Omental fat pad (tissue), 3 donors: ENCODE measurements at regions not wholly inside any gene's neighbourhood (a gene's known extent, or its start where the extent isn't known, plus 50 kb on each side); places are given as distances from the start of the nearest gene placed in this dataset.

Experiments used
- ATAC-seq: fragments of 150-250 bp; one replicate; pipeline ENCODE4 v1.9.1; 2016; ENCODE audit warnings: mild to moderate bottlenecking, moderate library complexity; ENCODE audit not compliant: low FRiP score
- DNase-seq: peaks from one replicate; pipeline ENCODE4 v3.0.0-alpha.2; 2019; ENCODE audit warnings: low spot score
- TF ChIP-seq, protein P1 (sequence below), 3 donors: fragments of 450-650 bp; IDR thresholded peaks; one replicate each; pipeline ENCODE4 v1.5.1; 2016 to 2017; ENCODE audit warnings: antibody characterized with exemption in 3 of 3, mild to moderate bottlenecking in 3 of 3, moderate library complexity in 2 of 3

DNA sequence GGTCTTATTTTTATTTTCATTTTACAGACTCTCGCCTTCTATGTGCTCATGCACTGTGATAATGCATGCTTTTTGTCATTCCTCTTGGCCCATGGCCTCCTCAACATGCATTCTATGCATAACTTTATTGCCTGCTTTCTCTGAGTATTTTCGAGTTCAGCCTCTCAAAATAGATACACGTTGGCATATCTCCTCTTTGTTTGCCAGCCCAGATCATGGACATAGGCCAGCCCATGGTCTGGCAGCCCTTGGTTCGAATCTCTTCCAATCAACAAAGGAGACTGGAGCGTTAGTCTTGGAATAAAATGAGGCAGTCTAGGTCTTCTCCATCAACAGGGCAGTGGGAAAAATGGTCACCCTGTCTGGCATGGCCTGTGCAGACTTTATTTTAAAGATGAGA is 279.5 kb upstream of the ADAMTS16 start:
- ATAC-seq, result no peak
- TF ChIP-seq, protein P1, sequence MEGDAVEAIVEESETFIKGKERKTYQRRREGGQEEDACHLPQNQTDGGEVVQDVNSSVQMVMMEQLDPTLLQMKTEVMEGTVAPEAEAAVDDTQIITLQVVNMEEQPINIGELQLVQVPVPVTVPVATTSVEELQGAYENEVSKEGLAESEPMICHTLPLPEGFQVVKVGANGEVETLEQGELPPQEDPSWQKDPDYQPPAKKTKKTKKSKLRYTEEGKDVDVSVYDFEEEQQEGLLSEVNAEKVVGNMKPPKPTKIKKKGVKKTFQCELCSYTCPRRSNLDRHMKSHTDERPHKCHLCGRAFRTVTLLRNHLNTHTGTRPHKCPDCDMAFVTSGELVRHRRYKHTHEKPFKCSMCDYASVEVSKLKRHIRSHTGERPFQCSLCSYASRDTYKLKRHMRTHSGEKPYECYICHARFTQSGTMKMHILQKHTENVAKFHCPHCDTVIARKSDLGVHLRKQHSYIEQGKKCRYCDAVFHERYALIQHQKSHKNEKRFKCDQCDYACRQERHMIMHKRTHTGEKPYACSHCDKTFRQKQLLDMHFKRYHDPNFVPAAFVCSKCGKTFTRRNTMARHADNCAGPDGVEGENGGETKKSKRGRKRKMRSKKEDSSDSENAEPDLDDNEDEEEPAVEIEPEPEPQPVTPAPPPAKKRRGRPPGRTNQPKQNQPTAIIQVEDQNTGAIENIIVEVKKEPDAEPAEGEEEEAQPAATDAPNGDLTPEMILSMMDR (IDR thresholded peaks at IDR 0.05), result no peak
- no peak for DNase-seq

- TF ChIP-seq, protein P1 (IDR thresholded peaks at IDR 0.05), result no peak
- DNase-seq (no peak), ATAC-seq (no peak)
Observed at GRCh38 chr5:4862500-4862899, 277.6 kb upstream of the ADAMTS16 start.

DNA sequence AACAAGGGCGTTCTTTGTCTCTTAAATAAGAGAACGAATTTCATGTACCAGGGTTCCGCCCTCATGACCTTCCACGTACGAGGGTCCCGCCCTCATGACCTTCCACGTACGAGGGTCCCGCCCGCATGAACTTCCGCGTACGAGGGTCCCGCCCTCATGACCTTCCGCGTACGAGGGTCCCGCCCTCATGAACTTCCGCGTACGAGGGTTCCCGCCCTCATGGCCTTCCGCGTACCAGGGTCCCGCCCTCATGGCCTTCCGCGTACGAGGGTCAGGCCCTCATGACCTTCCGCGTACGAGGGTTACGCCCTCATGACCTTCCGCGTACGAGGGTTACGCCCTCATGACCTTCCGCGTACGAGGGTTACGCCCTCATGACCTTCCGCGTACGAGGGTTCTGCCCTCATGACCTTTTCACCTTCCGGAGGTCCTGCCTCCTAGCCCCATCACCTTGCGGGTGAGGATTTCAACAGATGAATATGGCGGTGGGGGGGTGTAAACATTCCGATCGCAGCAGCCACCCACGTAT is 273.9 kb upstream of the ADAMTS16 start:
- ATAC-seq (no peak), DNase-seq (no peak)
- TF ChIP-seq, protein P1 (IDR thresholded peaks at IDR 0.05), result no peak

GRCh38 chr5:4866817-4867216 is 273.3 kb upstream of the ADAMTS16 start:
- DNase-seq (no peak), ATAC-seq (no peak)
- TF ChIP-seq, protein P1 (IDR thresholded peaks at IDR 0.05), result no peak

DNA sequence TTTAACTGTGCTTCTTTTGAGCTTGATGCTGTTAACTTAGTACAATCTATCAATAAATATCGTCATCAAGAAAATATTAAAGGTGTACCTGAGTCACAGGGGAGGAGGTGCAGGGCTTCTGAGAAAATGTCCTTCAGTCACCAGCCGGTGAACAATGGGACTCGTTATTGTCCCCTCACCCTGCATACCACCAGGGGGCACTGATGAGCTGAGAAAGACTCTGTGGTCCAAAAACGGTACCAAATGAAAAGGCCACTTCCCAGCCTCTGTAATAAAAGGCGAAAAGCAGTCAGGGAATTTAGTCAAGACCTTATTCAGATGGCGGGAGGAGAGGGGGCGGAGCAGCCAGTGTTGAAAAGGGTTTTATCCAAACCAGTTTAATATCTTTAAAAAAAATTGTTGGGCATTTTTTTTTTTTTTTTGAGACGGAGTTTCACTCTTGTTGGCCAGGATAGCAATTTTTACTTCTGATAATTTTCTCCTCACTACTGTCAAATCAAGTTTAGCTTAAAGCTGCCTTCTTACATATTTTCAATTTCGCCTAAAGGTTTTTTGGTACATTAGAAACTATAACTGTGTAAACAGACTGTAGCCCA is 271.9 kb upstream of the ADAMTS16 start:
- DNase-seq (peak; percentile 85), ATAC-seq (peak; percentile 62)
- TF ChIP-seq, protein P1 (IDR thresholded peaks at IDR 0.05), result peak in 1 of 3 donors; percentile 18

DNA sequence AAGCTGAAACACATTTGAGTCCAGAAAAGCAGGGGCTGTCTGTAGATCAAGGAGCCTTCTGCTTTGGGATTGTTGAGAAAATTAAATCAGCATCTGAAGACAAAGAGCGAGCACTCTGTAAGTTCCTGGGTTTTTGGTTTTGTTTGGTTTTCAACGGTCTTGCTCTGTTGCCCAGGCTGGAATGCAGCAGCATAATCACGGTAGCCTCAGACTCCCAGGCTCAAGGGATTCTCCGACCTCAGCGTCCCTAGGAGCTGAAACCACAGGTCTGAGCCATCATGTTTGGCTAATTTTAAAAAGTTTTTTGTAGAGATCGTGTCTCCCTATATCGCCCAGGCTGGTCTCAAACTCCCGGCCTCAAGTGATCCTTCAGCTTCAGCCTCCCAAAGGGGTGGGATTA is 266.5 kb upstream of the ADAMTS16 start:
- DNase-seq, result no peak
- TF ChIP-seq, protein P1 (IDR thresholded peaks at IDR 0.05), result no peak
- ATAC-seq, result no peak

DNA sequence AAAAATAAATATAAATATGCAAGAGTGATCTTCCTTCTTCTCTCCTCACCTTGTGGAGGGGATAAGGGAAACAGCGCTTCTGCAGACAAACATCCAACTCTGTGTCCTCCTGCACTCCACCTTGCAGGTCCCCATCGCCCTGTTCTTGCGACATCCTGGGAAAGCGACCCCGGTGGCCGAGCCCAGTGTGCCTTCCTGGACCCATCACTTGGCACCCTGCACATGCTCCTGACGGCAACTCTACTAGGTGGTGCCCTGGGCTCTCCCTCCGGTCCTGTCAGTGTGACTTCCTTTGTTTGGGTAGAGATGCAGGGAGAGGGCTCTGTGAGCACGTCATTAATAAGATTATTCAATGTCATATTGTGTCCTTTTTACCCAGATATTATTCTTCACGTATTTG is 266.0 kb upstream of the ADAMTS16 start:
- DNase-seq (no peak), ATAC-seq (no peak)
- TF ChIP-seq, protein P1 (IDR thresholded peaks at IDR 0.05), result no peak
